Ishikawa (cell line): ENCODE measurements at regions not wholly inside any gene's neighbourhood (a gene's known extent, or its start where the extent isn't known, plus 50 kb on each side); places are given as distances from the start of the nearest gene placed in this dataset.

ENCODE experiments used
- CEBPB ChIP-seq: IDR thresholded peaks from 2 replicates; pipeline ENCODE4 v1.6.1; 2012
- CREB1 ChIP-seq: IDR thresholded peaks from 2 replicates; pipeline ENCODE4 v1.6.1; 2012; ENCODE audit warnings: low read depth
- EGR1 ChIP-seq: IDR thresholded peaks from 2 replicates; pipeline ENCODE4 v1.6.1; 2012
- EP300 ChIP-seq: IDR thresholded peaks from 2 replicates; pipeline ENCODE4 v1.6.1; 2012; ENCODE audit warnings: borderline replicate concordance
- FOXM1 ChIP-seq: IDR thresholded peaks from 2 replicates; pipeline ENCODE4 v1.6.1; 2012; ENCODE audit warnings: low read depth, borderline replicate concordance
- MAX ChIP-seq: IDR thresholded peaks from 2 replicates; pipeline ENCODE4 v1.6.1; 2012
- NFIC ChIP-seq: IDR thresholded peaks from 2 replicates; pipeline ENCODE4 v1.6.1; 2012
- RAD21 ChIP-seq: IDR thresholded peaks from 2 replicates; pipeline ENCODE4 v1.6.1; 2012; ENCODE audit warnings: low read depth
- REST ChIP-seq: IDR thresholded peaks from 2 replicates; pipeline ENCODE4 v1.6.1; 2012; ENCODE audit warnings: low read depth, mild to moderate bottlenecking
- TCF12 ChIP-seq: IDR thresholded peaks from 2 replicates; pipeline ENCODE4 v1.6.1; 2012; ENCODE audit warnings: low read depth
- TEAD4 ChIP-seq: IDR thresholded peaks from 2 replicates; pipeline ENCODE4 v1.6.1; 2012
- USF1 ChIP-seq: IDR thresholded peaks from 2 replicates; pipeline ENCODE4 v1.6.1; 2012
- YY1 ChIP-seq: IDR thresholded peaks from 2 replicates; pipeline ENCODE4 v1.6.1; 2012; ENCODE audit warnings: low read depth
- ZBTB7A ChIP-seq: IDR thresholded peaks from 2 replicates; pipeline ENCODE4 v1.6.1; 2012; ENCODE audit warnings: low read depth

GRCh38 chr6:14036911-14037310, 80.7 kb upstream of the CD83 start:
- TF ChIP-seq MAX (no peak), CEBPB (no peak), ZBTB7A (no peak), REST (no peak), NFIC (no peak), TEAD4 (no peak), EP300 (no peak), TCF12 (no peak), RAD21 (no peak), USF1 (no peak), FOXM1 (no peak), YY1 (no peak), CREB1 (no peak), EGR1 (no peak)
